ENCODE measurements at regions not wholly inside any gene's neighbourhood (a gene's known extent, or its start where the extent isn't known, plus 50 kb on each side); places are given as distances from the start of the nearest gene placed in this dataset.

GRCh38 chr12:44947163-44947562 lies 71.0 kb upstream of the NELL2 start:
- no peaks in the 10 kb centered on the region for H3K9me3 ChIP-seq (ENCODE audit: low read depth, low read length, poor library complexity, severe bottlenecking)
- intact Hi-C loops (cut with micrococcal nuclease; ENCODE audit: unreplicated experiment), result no loop called here
- no peak for TF ChIP-seq CTCF (conservative IDR thresholded peaks at IDR 0.05; ENCODE audit: low read depth, low read length)
- no peak for TF ChIP-seq EZH2 (IDR thresholded peaks at IDR 0.05; ENCODE audit: borderline replicate concordance, low read depth, low read length, poor library complexity, severe bottlenecking)

GRCh38 chr12:44942714-44943113 lies 66.6 kb upstream of the NELL2 start:
- ChIA-PET POLR2A (ENCODE audit: low non-redundant PET) (no interaction called here), CTCF (no interaction called here)
- intact Hi-C loops (cut with micrococcal nuclease; ENCODE audit: unreplicated experiment), result no loop called here
- no peak for DNase-seq (ENCODE audit: low spot score)
- H3K4me3 ChIP-seq (ENCODE audit: low read depth, low read length, poor library complexity, severe bottlenecking), result no peak overlapping the region
- no TSS peak for BruUV-seq (replicated peaks)
- H3K27me3 ChIP-seq (replicated peaks; ENCODE audit: insufficient read depth, low read depth, low read length, poor library complexity), result no peaks in the 10 kb centered on the region
- no peak overlapping the region for H3K27ac ChIP-seq (ENCODE audit: low read depth, low read length, poor library complexity, severe bottlenecking)
- H3K4me1 ChIP-seq (ENCODE audit: insufficient read depth, low read length, poor library complexity, severe bottlenecking), result no peaks in the 10 kb centered on the region
- no peaks in the 10 kb centered on the region for H3K9me3 ChIP-seq (ENCODE audit: low read depth, low read length, poor library complexity, severe bottlenecking)
- no peak for TF ChIP-seq EZH2 (IDR thresholded peaks at IDR 0.05; ENCODE audit: borderline replicate concordance, low read depth, low read length, poor library complexity, severe bottlenecking)
- no peak for TF ChIP-seq CTCF (conservative IDR thresholded peaks at IDR 0.05; ENCODE audit: low read depth, low read length)
- no peaks in the 10 kb centered on the region for H3K36me3 ChIP-seq (ENCODE audit: insufficient read depth, low read length, poor library complexity, severe bottlenecking)

More at GRCh38 chr12:44947163-44947562, 71.0 kb upstream of the NELL2 start:
- Histone ChIP-seq H3K27ac (ENCODE audit: low read depth, low read length, poor library complexity, severe bottlenecking) (no peak overlapping the region), H3K4me3 (ENCODE audit: low read depth, low read length, poor library complexity, severe bottlenecking) (no peak overlapping the region), H3K4me1 (ENCODE audit: insufficient read depth, low read length, poor library complexity, severe bottlenecking) (no peaks in the 10 kb centered on the region), H3K36me3 (ENCODE audit: insufficient read depth, low read length, poor library complexity, severe bottlenecking) (no peaks in the 10 kb centered on the region), H3K27me3 (replicated peaks; ENCODE audit: insufficient read depth, low read depth, low read length, poor library complexity) (no peaks in the 10 kb centered on the region)
- ChIA-PET CTCF (no interaction called here), POLR2A (ENCODE audit: low non-redundant PET) (no interaction called here)
- no TSS peak for BruUV-seq (replicated peaks)
- DNase-seq (ENCODE audit: low spot score), result no peak

- H3K4me1 ChIP-seq (ENCODE audit: insufficient read depth, low read length, poor library complexity, severe bottlenecking), result peaks cover 27% of the 10 kb centered on the region
- POLR2A ChIA-PET (ENCODE audit: low non-redundant PET), result no interaction called here
- peak; percentile 96 for DNase-seq (ENCODE audit: low spot score)
- CTCF ChIA-PET, result interaction anchor here (0.8 to 1.3 kb wide), 3 partner anchors 18 to 918 kb away, joined by 3 to 4 read pairs (median 3); no protein-coding TSS in a partner anchor
- no peak overlapping the region for H3K4me3 ChIP-seq (ENCODE audit: low read depth, low read length, poor library complexity, severe bottlenecking)
- intact Hi-C loops (cut with micrococcal nuclease; ENCODE audit: unreplicated experiment), result loop anchor here (2.0 to 5.0 kb wide), 2 partner anchors 974 to 1484 kb away; no protein-coding TSS in a partner anchor
- H3K36me3 ChIP-seq (ENCODE audit: insufficient read depth, low read length, poor library complexity, severe bottlenecking), result no peaks in the 10 kb centered on the region
- peaks cover 4% of the 10 kb centered on the region for H3K9me3 ChIP-seq (ENCODE audit: low read depth, low read length, poor library complexity, severe bottlenecking)
- H3K27ac ChIP-seq (ENCODE audit: low read depth, low read length, poor library complexity, severe bottlenecking), result peak overlapping the region; percentile 81
- TF ChIP-seq CTCF (conservative IDR thresholded peaks at IDR 0.05; ENCODE audit: low read depth, low read length) (peak; percentile 67), EZH2 (IDR thresholded peaks at IDR 0.05; ENCODE audit: borderline replicate concordance, low read depth, low read length, poor library complexity, severe bottlenecking) (no peak)
- no TSS peak for BruUV-seq (replicated peaks)
- H3K27me3 ChIP-seq (replicated peaks; ENCODE audit: insufficient read depth, low read depth, low read length, poor library complexity), result no peaks in the 10 kb centered on the region
These were observed 55.0 kb upstream of the NELL2 start for GRCh38 chr12:44930972-44931600.
